ENCODE measurements at regions not wholly inside any gene's neighbourhood (a gene's known extent, or its start where the extent isn't known, plus 50 kb on each side); places are given as distances from the start of the nearest gene placed in this dataset.

DNA sequence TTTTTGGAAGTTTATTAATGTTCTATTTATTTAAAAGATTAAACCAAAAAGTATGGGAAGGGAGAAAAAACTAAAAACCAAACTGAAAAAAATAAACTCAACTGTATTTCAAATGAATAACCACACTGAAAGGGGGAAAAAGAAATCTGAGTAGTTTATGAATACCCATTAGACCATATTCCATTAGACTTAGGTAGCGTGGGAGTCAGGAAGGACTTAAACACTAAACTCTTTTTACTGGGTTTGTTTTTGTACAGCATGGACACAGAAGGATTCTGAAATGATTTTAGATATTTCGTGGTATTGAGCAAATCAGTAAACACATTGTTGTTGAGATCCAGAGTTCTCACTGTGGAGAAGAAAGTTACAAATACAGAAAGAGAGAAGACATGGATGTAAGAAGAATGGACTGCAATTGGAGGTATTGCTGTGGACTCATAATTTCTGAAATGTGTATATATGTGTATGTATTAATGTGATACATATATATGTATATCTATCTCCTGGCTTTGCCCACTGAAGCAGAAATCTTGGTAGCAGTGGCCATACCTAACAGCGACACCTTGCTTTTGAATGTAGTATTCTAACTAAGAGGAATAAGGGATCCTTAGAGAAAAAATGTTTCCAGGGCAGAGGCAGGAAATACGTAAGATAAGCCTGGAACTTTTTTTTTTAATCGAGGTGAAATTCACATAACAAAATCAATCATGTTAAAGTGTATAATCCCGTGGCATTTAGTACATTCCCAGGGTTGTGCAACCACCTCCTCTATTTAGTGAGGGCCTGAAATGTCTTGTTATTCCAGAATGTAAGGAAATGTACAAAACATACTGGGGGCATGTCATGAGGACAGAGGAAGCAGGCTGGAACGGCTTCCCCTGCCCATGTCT, 228.8 kb downstream of the SMARCA2 start:
- ATAC-seq (no peak), DNase-seq (ENCODE audit: low spot score in 2 of 2) (no peak)

GRCh38 chr9:2247340-2247739, 232.2 kb downstream of the SMARCA2 start:
- Mint-ChIP-seq H3K4me1 (peaks cover 8% of the 10 kb centered on the region), H3K4me3 (no peak overlapping the region), H3K27ac (no peak overlapping the region), H3K9me3 (peaks cover 3% of the 10 kb centered on the region), H3K36me3 (no peaks in the 10 kb centered on the region)
- DNase-seq (ENCODE audit: low spot score in 2 of 2): no peak
- no peak for ATAC-seq

More for the DNA sequence above, 228.8 kb downstream of the SMARCA2 start:
- no peak overlapping the region for H3K27ac Mint-ChIP-seq
- H3K9me3 Mint-ChIP-seq: peaks cover 3% of the 10 kb centered on the region
- H3K36me3 Mint-ChIP-seq: no peaks in the 10 kb centered on the region
- peaks cover 21% of the 10 kb centered on the region for H3K4me1 Mint-ChIP-seq
- no peak overlapping the region for H3K4me3 Mint-ChIP-seq

DNA sequence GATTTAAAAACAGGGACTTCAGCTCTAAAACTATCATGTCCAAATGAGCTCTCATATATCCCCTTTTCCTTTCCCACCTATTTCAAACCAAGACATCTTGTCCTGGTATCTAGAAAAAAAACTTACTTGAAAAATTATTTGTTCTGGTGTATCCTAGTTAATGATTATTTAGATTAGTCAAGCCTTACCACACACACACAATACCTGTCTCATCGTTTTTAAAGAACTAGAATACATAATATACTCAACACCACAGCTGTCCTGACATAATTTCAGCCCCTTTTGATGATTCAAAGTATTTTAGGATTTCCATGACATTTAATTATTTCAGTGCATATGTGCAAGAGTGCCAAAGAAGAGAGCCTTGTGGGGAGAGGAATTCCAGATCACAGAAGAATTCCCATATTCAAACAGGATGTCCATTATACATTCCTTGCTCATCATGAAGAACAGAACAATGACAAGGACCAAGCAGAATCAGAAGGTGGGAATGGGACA, 233.7 kb downstream of the SMARCA2 start:
- H3K9me3 Mint-ChIP-seq: peaks cover 3% of the 10 kb centered on the region
- H3K4me3 Mint-ChIP-seq: no peak overlapping the region
- DNase-seq (ENCODE audit: low spot score in 2 of 2): no peak
- H3K4me1 Mint-ChIP-seq: no peaks in the 10 kb centered on the region
- no peak overlapping the region for H3K27ac Mint-ChIP-seq
- no peak for ATAC-seq
- no peaks in the 10 kb centered on the region for H3K36me3 Mint-ChIP-seq

DNA sequence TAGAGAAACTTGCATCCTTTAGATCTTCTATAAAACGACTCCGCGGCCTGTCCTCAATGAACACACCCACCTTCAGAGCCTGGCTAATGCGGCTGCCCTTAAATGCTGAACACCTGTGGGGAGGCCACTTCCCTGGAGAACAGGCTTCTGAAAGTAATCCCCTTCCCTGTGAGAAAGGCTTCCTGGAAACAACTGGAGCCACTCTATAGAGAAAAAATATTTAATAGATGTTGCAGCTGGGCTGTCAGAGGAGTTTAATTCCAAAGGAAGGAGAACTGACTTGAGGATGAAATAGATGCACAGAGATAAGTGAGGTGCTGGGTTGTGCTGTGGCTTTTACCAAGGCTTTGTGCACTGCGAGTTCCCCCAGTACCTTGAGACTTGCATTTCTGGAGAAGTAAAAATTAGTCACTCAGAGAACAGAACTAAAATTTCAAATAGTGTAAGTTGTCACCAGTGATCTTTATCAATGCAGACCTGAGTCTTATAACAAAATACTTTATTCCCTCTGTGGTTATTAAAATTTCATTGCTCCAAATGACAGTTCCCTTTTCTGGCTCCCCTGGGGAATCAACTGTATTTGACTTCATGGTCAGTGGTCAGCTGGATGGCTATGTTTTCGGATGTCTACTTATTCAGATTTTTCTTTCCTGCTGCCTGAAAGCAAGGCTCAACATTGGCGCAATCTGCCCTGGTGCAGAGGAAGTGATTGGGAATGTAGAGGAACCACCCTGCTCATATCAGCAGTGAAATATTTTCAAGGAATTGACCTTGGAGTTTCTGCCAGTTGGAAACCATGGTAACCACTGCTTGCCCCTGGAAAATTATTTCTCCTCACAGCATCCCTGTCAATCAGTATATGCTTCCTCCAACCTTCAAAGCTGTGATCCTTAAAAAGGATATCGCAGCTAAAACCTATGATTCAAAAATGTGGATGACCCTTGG, 238.8 kb downstream of the SMARCA2 start:
- Mint-ChIP-seq H3K36me3 (no peaks in the 10 kb centered on the region), H3K27ac (no peak overlapping the region), H3K4me1 (no peaks in the 10 kb centered on the region), H3K9me3 (no peaks in the 10 kb centered on the region), H3K4me3 (no peak overlapping the region)
- no peak for DNase-seq (ENCODE audit: low spot score in 2 of 2)
- ATAC-seq: no peak

DNA sequence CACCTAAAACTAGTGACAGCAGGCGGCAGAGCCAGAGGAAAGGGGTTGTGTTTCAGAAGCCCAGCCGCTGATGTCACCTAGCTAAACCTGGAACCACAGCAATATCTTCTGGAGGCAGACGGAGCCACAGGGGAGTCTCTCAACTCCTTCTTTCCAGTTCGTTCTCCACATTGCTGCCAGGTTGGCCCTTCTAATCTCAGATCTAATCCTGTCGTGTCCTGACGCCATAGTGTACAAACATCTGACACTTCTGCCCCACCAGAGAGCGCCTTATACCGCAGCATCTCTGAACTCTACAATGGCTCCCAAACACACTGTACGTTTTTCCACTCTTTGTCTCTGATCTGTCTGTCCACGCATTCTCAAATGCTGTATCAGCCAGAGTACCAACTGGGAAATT, 240.0 kb downstream of the SMARCA2 start:
- peaks cover 6% of the 10 kb centered on the region for H3K36me3 Mint-ChIP-seq
- no peak for DNase-seq (ENCODE audit: low spot score in 2 of 2)
- no peak overlapping the region for H3K4me3 Mint-ChIP-seq
- ATAC-seq: no peak
- no peaks in the 10 kb centered on the region for H3K4me1 Mint-ChIP-seq
- no peak overlapping the region for H3K27ac Mint-ChIP-seq
- no peaks in the 10 kb centered on the region for H3K9me3 Mint-ChIP-seq

- no peak overlapping the region for H3K27ac Mint-ChIP-seq
- no peak for ATAC-seq
- DNase-seq (ENCODE audit: low spot score in 2 of 2): no peak
- no peak overlapping the region for H3K4me3 Mint-ChIP-seq
- H3K9me3 Mint-ChIP-seq: no peaks in the 10 kb centered on the region
- no peaks in the 10 kb centered on the region for H3K4me1 Mint-ChIP-seq
- peaks cover 6% of the 10 kb centered on the region for H3K36me3 Mint-ChIP-seq
These were observed 242.2 kb downstream of the SMARCA2 start for GRCh38 chr9:2257248-2257929.

DNA sequence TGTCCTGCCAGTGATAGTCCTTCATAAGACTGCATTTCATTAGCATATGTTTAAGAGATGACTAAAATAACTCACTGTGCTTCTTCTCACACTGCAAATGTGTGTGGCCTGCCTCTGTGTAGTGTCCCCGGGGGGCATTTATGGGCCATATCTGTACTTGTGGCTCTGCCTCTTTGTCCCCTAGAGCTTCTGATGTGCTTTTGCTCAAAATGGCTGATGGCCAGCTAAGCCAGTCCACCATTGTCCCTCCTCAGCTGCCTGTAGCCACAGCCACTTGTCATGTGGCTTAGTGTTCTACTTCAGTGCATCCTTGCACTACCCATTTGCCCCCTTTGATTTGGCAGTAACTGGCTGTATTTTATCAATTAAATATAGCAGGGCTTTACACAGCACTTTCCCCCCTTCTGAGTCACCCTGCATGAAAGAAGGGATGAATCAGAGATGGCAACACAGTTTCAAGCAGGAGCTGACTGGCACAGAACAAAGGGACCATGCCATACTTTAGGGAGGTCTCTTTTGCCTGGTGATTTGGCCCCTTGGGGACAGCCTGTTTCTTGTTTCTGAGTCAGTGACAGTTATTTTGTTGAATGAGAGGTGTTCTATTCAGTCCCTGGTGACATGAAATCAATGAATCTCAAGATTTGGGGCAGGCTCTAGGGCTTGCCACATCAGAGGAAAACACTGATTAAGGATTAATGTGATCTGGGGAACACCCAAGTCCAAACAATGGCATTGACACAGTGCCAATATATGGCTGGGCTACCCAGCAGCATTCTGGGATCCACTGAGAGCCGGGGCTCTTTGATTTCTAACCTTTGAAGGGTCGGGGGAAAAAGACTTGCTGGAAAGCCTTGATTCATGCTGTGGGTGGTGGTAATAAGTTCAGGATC, 245.5 kb downstream of the SMARCA2 start:
- DNase-seq (ENCODE audit: low spot score in 2 of 2) (no peak), ATAC-seq (peak; percentile 70)
- Mint-ChIP-seq H3K36me3 (peaks cover 6% of the 10 kb centered on the region), H3K9me3 (no peaks in the 10 kb centered on the region), H3K4me1 (peaks cover 8% of the 10 kb centered on the region), H3K27ac (no peak overlapping the region), H3K4me3 (no peak overlapping the region)

DNA sequence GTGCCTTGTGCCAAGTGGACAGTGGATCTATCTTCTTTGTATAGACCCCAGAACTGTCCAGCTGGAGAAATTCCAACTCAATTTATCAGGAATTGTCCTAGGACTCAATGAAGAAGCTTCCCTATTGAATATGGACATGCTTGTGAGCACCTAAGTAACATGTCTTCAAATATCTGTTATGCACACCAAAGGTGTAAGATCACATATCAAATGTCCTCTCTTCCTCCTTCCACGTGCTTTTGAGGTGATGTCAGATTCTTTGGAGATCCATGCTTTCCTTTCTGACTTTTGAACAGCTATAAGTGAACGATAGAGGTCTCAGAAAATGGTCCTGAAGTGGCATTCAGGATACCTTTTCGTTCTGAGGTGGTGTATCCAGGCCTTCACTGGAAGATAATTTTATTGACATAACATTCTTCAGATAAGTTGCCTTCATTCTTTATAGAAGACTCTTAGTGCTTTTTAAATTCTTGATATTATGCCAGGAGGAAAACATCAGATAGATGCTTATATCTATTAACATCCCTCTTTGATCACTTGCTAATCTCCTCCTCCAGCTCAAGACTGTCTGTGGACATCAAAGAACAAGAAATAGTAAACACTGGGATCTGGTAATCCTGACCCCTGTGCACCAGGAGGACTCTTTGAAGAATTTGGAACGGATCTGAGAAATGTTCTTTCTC, 246.4 kb downstream of the SMARCA2 start:
- H3K27ac Mint-ChIP-seq: no peak overlapping the region
- peaks cover 6% of the 10 kb centered on the region for H3K36me3 Mint-ChIP-seq
- ATAC-seq: no peak
- H3K9me3 Mint-ChIP-seq: no peaks in the 10 kb centered on the region
- peaks cover 8% of the 10 kb centered on the region for H3K4me1 Mint-ChIP-seq
- DNase-seq (ENCODE audit: low spot score in 2 of 2): no peak
- no peak overlapping the region for H3K4me3 Mint-ChIP-seq

GRCh38 chr9:2262386-2263071, 247.4 kb downstream of the SMARCA2 start:
- H3K36me3 Mint-ChIP-seq: peaks cover 6% of the 10 kb centered on the region
- peaks cover 8% of the 10 kb centered on the region for H3K4me1 Mint-ChIP-seq
- H3K9me3 Mint-ChIP-seq: no peaks in the 10 kb centered on the region
- H3K27ac Mint-ChIP-seq: no peak overlapping the region
- no peak for ATAC-seq
- no peak overlapping the region for H3K4me3 Mint-ChIP-seq
- DNase-seq (ENCODE audit: low spot score in 2 of 2): no peak

DNA sequence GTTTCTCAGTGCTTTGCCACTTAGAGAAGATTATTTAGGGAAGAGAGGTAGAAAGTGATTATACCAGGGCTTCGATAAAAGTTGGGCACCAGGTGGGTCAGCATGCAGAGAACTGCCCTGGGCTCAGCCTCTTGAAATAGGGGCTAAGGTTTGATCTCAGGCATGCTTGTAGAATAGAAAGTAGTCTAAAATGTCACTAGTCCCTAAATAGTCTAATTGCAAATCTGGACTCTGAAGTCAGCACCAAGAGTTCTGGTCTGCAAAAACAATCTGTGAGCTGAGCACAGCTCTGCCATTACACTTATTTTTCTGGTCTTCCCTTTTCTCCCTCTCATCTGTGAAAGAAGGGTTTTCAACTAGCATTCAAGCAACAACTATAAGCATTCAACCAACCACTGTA, 248.0 kb downstream of the SMARCA2 start:
- H3K36me3 Mint-ChIP-seq: peaks cover 6% of the 10 kb centered on the region
- no peaks in the 10 kb centered on the region for H3K9me3 Mint-ChIP-seq
- no peak overlapping the region for H3K27ac Mint-ChIP-seq
- DNase-seq (ENCODE audit: low spot score in 2 of 2): no peak
- ATAC-seq: no peak
- H3K4me1 Mint-ChIP-seq: peaks cover 8% of the 10 kb centered on the region
- H3K4me3 Mint-ChIP-seq: no peak overlapping the region

- Mint-ChIP-seq H3K4me3 (no peak overlapping the region), H3K4me1 (peaks cover 8% of the 10 kb centered on the region), H3K9me3 (no peaks in the 10 kb centered on the region), H3K27ac (no peak overlapping the region), H3K36me3 (peaks cover 6% of the 10 kb centered on the region)
- ATAC-seq (no peak), DNase-seq (ENCODE audit: low spot score in 2 of 2) (no peak)
These were observed 248.5 kb downstream of the SMARCA2 start for GRCh38 chr9:2263665-2264064.

- DNase-seq (ENCODE audit: low spot score in 2 of 2) (no peak), ATAC-seq (no peak)
- Mint-ChIP-seq H3K4me1 (peaks cover 8% of the 10 kb centered on the region), H3K4me3 (no peak overlapping the region), H3K36me3 (peaks cover 6% of the 10 kb centered on the region), H3K9me3 (no peaks in the 10 kb centered on the region), H3K27ac (no peak overlapping the region)
These were observed 248.9 kb downstream of the SMARCA2 start for GRCh38 chr9:2264081-2264480.

DNA sequence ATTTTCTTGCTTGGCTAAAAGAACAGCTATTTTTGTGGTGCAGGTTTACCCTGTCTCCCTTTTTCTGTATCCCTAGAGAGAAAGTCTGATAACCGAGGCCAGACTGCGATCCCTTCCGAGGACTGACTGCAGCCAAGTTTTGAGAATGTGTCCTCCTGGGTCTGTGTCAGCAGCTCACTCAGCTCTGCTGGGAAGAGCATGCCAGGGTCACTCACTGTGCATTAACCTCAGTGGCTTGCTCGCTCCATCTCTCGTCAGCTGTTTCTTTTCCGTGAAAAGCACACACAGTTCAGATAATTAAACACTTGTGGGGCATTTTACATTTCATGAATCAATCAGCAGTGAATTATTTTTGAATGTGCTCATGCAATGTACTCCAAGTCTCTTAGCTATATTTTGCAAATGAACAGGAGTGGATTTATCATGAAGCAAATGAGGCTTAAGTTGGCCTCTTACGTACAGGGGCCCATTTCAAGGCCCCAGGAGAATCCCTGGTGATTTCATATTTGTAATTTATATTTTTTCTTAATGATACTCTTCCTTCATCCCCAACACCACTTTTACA, 252.1 kb downstream of the SMARCA2 start:
- Mint-ChIP-seq H3K9me3 (no peaks in the 10 kb centered on the region), H3K27ac (no peak overlapping the region), H3K36me3 (no peaks in the 10 kb centered on the region), H3K4me3 (no peak overlapping the region), H3K4me1 (peaks cover 8% of the 10 kb centered on the region)
- ATAC-seq (no peak), DNase-seq (ENCODE audit: low spot score in 2 of 2) (no peak)
